RPMI8226 (cell line): ENCODE measurements at regions not wholly inside any gene's neighbourhood (a gene's known extent, or its start where the extent isn't known, plus 50 kb on each side); places are given as distances from the start of the nearest gene placed in this dataset.
A peak's percentile ranks its signal among the peaks of the same experiment; 100 is the strongest.

Source experiments
- DNase-seq: peaks from one replicate; pipeline ENCODE4 v3.0.0-alpha.2; 2015

DNA sequence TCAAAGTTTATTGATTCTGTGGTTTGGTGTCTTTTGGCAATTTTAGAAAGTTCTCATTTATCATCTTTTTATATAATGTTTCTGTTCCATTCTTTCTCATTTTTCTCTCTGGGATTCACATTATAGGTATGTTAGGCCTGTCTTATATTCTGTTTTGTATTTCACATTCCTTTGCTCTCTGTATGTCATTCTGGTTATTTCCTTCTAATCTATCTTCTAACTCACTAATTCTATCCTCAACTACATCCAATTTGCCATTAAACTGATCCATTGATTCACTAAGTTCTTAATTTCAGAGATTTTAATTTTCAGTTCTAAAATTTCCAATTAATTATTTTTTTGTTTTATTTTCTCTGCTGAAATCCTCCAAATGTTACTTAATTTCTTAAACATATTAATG lies 234.8 kb downstream of the FOXD2 start:
- DNase-seq, result no peak

DNA sequence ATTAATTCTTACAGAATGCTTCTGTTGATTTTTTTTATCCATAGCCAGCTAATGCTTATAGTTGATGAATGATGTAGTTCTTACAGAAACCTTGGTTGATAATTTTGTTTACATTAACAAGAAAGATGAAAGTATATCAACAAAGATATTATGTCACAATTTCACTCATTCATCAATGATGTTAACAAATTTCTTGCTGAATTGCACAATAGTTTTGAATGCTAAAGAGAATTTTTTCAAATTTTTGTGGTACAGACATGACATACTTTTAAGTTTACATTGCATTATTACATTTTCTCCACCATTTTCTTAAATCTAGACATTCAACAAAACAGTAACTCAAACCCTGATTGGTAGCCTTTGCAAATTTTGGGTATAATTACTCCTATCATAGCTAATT lies 236.3 kb downstream of the FOXD2 start:
- no peak for DNase-seq

DNA sequence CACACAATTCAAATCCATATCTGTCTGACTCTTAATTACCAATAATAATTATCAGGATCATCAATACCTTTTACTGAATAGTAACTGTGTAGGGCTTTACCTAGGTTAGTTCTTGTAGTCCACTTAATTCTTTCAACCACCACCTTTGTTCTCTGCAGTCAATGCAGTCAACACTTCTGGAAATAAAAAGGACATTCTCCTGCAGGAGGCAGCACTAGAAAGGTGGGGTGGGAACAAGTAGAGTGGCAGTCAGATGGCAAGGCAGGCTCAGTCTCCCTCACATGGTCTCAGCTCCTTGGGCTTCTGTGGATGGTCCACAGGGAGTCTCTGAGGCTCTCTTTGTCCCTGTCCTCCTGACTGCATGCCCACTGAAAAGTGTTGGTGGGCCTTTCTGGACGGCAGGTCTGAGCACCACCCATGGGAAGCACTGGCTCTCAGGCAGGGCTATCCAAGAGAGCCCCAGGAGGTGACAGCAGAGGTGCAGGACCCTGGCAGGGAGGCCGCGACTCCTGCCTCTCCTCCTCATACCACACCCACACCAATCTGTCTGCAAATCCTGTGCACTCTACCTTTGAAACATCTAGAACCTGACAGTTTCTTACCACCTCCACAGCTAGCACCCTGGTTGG lies 237.3 kb downstream of the FOXD2 start:
- DNase-seq, result no peak

DNA sequence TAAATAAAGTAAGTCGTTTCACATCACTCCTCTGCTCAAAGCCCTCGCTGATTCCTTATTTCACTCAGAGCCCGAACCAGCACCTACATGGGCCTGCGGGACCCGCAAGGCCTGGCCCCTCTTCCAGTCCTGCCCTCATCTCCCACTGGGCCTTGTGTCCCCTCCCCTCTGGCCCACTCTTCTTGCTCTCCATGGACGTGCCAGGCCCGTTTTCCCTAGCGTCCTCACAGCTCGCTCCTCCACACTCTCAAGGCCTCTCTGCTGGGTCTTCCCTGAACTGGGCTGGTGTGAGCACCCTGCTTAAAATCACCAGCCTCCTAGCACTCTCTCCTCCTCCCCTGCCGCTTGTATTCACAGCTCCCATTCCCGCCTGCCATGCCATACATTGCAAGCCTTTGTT lies 237.9 kb downstream of the FOXD2 start:
- no peak for DNase-seq

DNA sequence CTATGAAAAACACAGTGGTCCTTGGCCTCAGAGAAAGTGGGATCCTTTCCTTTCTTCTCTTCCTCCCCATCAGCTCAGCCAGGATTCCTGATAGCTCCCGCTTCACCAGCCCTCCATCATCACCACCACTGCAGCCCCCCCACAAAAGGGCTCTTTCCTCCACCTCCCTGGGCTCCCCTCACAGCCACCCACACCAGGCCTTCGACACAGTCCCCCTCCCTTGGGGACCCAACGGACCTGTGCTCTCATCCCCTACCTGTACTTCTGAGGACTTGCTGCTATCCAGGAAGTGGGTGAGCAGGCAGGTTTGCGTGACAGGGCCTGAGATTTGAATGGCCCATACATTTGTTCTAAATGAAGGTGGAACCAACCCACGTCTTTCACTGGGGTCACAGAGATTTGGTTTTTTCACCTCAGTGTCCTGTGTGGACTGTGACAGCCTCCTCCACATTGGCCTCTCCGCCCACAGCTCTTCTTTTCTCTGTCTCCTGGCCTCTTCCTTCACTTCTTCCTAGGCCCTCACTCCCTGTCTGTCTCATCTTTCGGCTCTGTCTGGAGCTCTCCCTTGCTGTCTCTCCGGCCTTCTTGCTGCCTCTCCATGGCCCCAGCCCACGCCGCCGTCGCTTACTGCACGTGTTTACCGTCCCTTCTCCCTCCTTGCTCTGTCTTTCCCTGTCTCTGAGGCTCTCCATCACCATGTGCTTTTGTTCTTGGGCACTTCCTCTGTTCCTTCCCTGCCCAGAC lies 238.6 kb downstream of the FOXD2 start:
- no peak for DNase-seq

DNA sequence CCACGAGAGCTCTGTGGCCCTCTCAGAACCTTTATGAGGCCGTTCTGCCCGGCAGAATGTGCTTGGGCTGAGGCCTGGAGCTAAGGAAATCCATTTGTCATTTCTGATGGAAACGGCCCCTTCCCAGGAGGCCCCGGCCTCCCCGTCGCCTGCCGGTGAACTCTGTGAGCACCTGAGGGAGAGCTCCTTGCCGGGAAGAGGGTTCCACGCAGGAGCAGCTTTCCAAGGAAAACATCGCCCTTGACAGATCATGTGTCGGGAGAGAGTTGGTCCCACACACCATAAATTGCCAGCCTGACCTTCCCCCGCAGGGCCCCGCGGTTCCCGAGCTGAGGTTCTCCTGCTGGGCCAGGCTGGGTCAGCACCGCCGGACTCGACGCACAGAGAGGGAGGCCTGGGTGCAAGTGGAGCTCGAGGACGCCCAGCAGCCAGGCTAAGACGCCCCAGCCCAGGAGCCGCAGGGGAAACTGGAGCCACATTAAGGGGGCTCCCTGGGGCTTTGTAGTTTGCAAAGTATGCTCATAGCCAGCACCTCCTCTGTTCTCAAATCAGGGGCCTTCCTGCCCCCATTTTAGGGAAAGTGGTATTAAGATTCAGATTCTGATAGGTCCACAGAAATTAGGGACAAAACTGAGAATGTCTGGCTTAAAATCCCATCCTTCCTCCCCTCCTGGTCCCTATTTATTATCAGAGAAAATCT lies 239.5 kb downstream of the FOXD2 start:
- no peak for DNase-seq

DNA sequence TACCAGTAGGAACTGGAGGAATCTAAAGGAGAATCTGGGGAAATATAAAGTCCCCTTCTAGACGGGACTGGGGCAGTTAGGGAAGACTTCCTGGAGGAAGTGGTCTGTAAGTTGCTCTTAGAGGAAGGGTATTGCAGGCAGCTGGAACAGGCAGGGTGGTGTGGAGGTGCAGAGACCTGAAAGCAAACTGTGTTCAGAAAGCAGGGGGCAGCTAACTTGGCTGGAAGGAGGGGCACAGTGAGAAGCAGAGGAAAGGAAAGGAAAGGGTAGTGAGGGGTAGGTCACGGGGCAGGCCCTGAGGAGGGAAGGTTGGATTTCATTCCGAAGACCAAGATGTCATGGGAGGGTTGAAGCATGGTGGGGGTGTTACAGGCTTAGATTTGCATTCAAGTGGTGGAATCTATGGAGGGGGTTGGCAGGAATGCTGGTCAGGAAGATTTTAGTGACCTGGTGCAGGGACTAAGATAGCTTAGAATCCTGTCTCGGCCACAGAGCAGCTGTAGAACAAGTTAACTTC lies 240.7 kb downstream of the FOXD2 start:
- DNase-seq, result no peak

DNA sequence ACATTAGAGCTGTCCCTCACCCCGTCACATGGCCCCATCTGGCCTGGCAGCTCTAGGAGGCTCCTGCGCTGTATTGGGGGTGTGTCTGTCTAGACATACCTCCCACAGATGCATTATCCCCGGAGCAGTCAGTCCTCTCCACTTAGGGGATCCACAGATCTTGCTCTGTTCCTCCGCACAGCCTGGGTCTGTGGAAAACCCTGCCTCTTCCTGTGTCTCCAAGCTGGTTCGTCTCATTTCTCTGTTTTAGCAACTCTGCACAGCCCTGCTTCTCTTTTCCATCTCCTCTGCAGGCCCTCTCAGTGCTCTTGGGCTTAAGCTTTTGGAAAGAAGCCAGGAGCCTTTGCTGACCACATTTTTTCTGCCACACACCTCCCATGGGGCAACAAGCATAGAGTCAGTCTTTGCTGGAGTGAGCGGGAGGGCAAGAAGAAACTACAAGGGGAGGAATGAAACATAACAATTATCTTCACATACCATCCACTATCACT lies 241.5 kb downstream of the FOXD2 start:
- DNase-seq, result peak; percentile 75

DNA sequence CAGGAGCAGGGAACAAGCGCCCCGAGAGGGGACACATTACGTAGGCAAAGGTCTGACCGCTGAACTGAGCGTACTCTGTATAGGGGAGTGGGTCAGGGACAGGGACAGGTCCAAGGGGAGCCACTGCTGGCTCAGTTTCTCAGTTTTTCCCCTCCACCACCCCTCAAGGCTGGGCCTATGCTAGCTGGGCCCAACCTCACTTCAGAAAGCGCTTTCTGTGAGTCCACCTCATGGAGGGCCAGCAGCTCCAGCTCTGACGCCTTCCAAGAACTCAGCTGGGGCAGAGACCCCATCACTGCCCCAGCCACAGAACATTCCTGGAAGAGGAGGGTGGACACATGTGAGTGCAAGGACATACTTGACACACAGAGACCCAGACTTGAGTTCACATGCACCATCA lies 242.0 kb downstream of the FOXD2 start:
- no peak for DNase-seq

DNA sequence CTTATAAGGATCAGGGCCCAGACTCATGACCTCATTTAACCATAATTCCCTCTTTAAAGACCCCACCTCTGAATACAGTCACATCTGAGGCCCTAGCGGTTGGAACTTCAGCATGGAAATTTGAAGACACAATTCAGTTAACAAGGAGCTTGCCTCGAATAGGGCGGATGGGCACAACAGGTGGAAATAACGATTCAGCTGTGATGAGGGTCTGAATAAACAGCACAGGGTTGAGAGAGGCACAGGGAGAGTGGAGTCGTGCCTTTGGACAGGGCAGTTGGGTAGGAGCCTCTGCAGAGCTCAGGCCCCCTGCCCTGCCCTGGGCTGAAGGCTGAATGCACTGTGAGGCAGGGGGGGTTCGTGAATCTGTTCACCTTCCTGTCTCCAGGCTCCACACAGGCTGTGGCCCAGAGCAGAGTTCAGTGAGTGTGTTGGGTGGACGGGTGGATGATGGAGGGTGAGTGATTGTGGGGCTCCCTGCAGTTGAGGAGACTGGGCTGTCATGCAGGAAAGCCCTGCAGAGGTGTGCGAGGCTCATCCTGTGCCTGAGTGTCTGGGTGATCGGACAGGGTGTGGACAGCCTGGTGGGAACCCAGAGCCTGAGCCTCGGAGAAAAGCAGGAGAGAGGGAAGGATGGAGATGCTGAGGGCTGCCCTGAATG lies 243.1 kb downstream of the FOXD2 start:
- no peak for DNase-seq

DNA sequence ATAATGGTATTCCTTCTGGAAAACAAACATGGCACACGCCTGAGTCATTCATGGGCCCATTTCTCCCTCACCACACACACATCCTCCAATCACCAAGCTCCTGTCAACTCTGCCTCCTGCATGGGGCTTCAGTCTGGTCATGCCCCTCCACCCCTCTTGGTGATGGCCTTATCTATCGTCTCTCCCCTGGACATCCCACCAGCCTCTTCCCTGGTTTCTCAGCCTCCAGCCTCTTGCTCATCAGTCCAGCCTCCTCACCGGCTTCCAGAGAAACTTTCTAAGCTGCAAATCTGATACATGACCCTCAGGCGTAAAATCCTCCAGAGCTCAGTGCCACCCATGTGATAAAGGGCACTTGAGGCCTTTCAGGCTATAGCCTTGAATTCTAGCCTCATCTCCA lies 243.9 kb downstream of the FOXD2 start:
- DNase-seq, result no peak

DNA sequence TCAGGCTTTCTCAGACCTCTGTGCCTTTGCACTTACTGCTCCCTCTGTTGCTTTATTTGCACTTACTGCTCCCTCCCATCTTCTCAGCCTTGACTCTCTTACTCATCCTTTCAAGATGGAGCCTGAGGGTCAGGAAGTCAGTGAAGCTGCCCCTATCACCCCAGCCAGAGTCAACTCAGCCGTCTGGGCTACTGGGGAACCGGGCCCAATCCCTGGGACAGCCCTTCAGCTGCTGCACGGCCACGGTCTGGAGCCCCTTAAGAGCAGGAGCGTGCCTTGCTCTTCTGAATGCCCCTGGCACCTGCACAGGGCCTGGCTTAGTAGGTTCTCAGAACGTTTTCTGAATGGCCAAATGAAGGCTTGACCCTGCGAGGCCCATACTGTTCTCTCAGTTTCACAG lies 244.4 kb downstream of the FOXD2 start:
- DNase-seq, result no peak

DNA sequence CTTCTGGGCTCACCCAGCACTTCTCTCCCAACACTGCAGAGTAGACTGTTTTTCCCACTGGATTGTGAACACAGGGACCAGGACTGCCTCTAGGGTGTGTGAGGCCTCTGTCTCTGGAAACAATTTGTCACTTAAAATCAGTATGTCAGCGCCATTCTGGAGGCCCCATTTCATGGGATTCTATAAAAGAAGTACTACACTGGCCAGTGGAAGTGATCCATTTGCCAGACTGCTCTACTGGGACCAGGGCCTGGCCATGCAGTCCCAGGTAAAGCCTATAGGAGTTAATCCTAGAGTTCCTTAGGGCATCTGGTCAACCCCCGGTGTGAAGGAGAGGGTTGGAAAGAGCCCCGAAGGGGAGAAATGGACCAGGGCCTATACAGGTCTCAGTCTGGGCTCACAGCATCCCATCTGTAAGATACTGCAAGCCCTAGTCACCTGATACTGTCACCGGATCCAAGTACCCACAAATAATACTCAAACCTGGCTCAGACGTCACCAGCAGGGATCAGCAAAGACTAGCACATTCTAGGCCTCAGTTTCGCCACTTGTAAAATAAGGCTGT lies 245.0 kb downstream of the FOXD2 start:
- DNase-seq, result no peak

DNA sequence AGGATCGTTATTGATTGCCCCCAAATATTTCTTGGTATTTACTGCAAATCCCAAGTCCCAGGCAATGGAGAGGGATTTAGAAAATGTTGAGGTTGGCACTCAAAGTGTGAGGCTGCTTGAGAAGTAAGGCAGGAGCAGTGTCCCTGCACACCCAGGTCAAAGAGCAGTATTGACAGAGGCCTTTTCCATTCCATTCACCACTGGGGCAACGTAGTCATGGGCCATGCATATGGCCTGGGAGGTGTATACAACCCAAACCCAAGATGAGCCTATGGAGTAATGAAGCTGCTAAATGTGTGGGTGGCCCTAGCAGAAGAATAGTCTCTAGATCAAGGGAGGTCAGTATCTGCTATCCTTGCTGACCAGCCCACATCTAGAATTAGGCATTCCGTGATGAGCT lies 245.6 kb downstream of the FOXD2 start:
- no peak for DNase-seq

DNA sequence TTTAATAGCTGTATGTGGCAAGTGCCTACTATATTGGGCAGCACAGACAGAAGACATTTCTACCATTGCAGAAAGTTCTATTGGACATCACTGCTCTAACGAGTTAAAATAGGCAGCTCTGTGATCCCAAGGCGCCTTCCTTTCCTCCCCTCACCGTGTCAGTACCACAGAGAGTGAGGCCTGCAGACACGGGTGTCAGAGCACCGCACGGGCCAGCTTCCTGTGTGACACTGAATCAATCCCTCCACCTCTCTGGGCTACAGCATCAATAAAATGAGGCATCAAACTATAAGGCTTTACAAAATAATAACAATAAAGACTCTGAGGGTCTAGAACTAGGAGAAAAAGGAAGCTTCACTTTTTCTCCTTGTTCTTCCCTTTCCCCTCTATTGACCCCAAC lies 246.7 kb downstream of the FOXD2 start:
- no peak for DNase-seq

DNA sequence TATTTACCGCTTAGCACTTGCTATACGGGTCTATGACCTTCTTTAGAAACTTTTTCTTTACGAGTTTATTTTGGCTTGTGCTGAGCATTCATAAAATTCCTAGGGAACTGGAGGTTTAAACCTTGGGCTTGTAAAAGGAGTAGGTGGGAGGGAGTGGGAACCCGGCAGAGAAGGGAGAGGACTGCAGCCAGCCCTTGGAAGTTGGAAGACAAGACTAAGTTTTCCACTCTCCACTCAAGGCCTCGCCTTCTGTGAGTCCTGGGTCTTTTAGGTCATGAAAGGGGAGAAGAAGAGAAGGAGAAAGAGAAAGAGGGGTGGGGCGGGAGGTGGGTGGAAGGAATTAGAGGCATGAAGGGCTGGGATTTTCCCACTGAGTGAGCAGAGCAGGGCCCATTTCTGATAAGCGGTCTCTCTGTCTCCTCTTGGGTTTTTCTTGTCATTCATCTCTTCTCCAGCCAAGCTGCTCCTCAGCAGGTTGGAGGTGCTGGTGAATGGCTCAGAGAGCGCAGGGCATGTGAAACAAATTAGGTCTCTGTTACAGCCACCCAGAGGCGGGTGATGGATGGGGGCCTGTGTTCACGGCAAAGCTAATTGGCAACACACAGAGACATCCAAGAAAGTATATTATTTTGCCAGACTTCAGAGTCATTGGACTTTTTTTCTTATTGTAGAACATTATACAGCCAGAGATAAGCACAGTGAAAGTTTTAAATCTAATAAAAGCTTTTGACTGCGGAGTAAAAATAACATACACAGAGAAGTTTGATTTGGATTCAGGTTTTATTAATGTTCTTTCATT lies 247.3 kb downstream of the FOXD2 start:
- DNase-seq, result no peak

DNA sequence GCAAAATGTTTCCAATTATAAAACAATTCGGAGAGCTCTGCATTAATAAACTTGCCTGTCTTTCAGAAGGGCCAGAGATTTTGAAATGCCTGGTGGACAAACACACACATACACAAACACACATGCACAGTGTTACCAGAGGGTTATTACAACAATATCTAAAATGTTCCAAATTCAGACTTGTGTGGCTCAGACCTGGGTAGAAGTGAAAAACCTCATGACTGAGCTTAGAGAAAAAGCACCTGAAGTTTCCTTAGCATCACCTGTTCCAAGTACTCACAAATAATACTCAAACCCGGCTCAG lies 247.9 kb downstream of the FOXD2 start:
- no peak for DNase-seq

DNA sequence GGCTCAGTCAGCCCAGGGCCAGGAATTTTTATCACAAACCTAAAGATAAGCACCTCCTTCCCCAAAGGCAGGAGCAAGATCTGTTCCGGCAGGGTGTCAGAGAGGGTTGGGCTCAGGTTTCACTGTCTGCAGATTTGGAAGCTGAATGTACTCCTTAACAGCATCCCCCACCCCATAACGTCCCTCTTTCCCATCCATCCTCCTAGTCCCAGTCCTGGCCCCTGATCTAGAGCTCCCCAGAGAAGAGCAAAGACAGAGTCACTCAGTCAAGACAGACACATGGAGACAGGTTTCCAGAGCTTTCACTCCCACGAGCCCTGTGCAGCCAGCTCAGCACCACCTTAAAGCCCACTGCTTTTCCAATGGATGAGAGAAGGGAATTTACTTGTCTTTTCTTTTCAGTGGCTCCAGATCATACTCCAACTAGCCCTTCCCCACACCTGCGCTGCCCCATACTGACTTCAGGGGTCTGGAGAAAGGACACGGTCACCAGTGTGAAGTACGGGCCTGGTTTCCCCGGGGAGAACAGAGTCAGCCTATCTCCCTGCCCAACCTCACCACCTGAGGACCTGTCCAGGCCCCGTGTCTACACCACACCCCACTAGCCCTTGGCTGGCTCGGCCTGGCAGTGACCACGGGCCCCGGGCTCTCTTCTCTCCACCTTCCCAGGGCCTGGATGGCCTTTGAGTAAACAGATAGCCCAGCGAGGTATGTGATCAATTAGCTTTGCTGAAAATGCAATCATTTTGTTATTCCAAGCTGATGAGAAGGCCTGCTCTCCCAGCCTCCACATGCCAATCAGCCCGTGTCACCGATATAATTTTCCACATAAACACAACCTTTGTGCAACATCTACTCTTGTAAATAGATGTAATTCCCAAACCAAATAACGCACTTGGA lies 249.1 kb downstream of the FOXD2 start:
- no peak for DNase-seq

DNA sequence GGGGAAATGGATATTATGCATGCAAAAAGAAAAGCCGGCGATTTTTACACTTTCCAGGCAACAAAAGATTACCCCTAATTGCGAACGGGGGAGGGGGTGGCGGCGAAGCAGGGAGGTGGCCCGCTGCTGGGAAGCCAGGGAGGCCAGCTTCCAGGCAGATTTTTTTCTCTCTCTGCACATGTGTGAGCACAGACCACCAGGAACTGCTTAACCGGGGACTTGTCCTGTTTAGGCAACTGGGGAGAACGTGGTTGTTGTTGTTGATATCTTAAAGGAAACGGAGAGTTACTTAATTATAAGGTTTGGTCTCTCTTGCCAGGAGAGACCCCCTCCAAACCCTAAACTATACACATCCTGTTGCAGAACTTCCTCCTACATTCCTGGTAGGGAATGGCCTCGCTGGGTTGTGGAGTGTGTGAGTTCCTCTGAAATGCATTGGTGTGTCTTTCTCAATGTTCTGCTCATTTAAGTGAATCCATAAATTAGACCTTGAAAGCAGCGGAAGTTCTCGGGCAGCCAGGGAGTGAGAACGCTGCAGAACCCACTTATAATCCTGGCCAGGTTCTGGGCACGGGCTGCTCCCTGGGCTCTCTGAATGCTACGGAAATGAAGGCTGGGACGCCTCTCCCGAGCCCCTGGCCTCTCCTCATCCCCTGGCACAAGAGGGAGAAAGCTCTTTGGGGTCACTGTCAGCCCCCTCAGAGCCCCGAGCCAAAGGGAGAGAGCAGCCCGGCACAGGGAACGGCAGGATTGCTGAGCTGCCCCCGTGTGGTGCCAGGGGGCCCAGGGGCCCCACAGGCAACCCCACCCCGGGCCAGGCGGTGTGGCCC lies 250.0 kb downstream of the FOXD2 start:
- DNase-seq, result no peak
